B cell (primary cell): ENCODE measurements at regions not wholly inside any gene's neighbourhood (a gene's known extent, or its start where the extent isn't known, plus 50 kb on each side); places are given as distances from the start of the nearest gene placed in this dataset.

Source experiments
- ATAC-seq: fragments of 200-7000 bp; cut with Tn5 transposase; one replicate; pipeline ENCODE4 v1.10.0; 2021; ENCODE audit warnings: low read depth, mild to moderate bottlenecking, moderate number of reproducible peaks, moderate library complexity
- CTCF ChIA-PET: fragments of 350-600 bp; sonication (Branson Sonifier 250); formaldehyde crosslinking; loops from one replicate; lab custom pipeline; 2021; ENCODE audit warnings: antibody characterized with exemption, inconsistent platforms; lab: Charles Lee
- POLR2A ChIA-PET: fragments of 350-600 bp; sonication (Branson Sonifier 250); formaldehyde crosslinking; loops from one replicate; lab custom pipeline; 2021; ENCODE audit warnings: antibody characterized with exemption; lab: Charles Lee
- DNase-seq: peaks from one replicate; pipeline ENCODE4 v3.0.0; 2013
- H2AFZ ChIP-seq: 2 replicates; pipeline ENCODE4 v1.6.1; 2012; ENCODE audit warnings: mild to moderate bottlenecking, low read depth, low read length; ENCODE audit not compliant: insufficient read depth, poor library complexity, severe bottlenecking
- H3K27ac ChIP-seq, 2 donors: 1 replicate in 1 of 2; 2 replicates in 1 of 2; pipeline ENCODE4 v1.5.1; 2012 to 2013; ENCODE audit warnings: low read length in 2 of 2, mild to moderate bottlenecking in 2 of 2, moderate library complexity in 1 of 2
- H3K27me3 ChIP-seq, 4 experiments: fragments of 200-600 bp in 1 of 4; sonication (generic) in 1 of 4; replicated peaks in 1 of 4; 1 replicate in 2 of 4; 2 replicates in 2 of 4; pipeline versions ENCODE4 v1.6.1 to v1.7.0; 2013 to 2016; ENCODE audit warnings: low read length in 3 of 4, mild to moderate bottlenecking in 2 of 4, mixed read lengths in 1 of 4, moderate library complexity in 1 of 4; ENCODE audit not compliant: insufficient read depth in 4 of 4, control insufficient read depth in 3 of 4; ENCODE audit errors: control extremely low read depth in 1 of 4
- H3K36me3 ChIP-seq, 2 experiments: replicated peaks in 1 of 2; 1 replicate in 1 of 2; 2 replicates in 1 of 2; pipeline versions ENCODE4 v1.6.1 to v1.7.1; 2013; ENCODE audit warnings: low read length in 1 of 2; ENCODE audit not compliant: insufficient read depth in 2 of 2, control insufficient read depth in 1 of 2; ENCODE audit errors: control extremely low read depth in 1 of 2, extremely low read depth in 1 of 2
- H3K4me1 ChIP-seq, 2 donors: fragments of 200-600 bp in 1 of 2; sonication (generic) in 1 of 2; 1 replicate in 1 of 2; 2 replicates in 1 of 2; pipeline versions ENCODE4 v1.5.1 to v1.6.1; 2013 to 2017; ENCODE audit warnings: low read length in 2 of 2; ENCODE audit not compliant: control insufficient read depth in 2 of 2, insufficient read depth in 2 of 2
- H3K4me2 ChIP-seq: replicated peaks from 2 replicates; pipeline ENCODE3; 2012; ENCODE audit warnings: mild to moderate bottlenecking, low read depth, low read length; ENCODE audit not compliant: poor library complexity, severe bottlenecking
- H3K4me3 ChIP-seq, 5 experiments: fragments of 200-600 bp in 1 of 5; sonication (generic) in 1 of 5; 1 replicate in 3 of 5; 2 replicates in 2 of 5; pipeline versions ENCODE4 v1.5.1 to v1.7.0; 2011 to 2016; ENCODE audit warnings: low read length in 4 of 5, mild to moderate bottlenecking in 4 of 5, low read depth in 2 of 5, control low read depth in 1 of 5, moderate library complexity in 1 of 5; ENCODE audit not compliant: insufficient read depth in 1 of 5; ENCODE audit errors: control extremely low read depth in 1 of 5, extremely low read depth in 1 of 5
- H3K79me2 ChIP-seq: fragments of 200-600 bp; sonication (generic); one replicate; pipeline ENCODE4 v1.6.0; 2016; ENCODE audit warnings: low read length; ENCODE audit not compliant: control insufficient read depth, insufficient read depth
- H3K9ac ChIP-seq: fragments of 200-600 bp; sonication (generic); 2 replicates; pipeline ENCODE4 v1.6.1; 2017; ENCODE audit warnings: mild to moderate bottlenecking, low read length, moderate library complexity
- H3K9me3 ChIP-seq, 3 donors: one replicate each; pipeline versions ENCODE4 v1.6.1 to v1.7.1; 2013; ENCODE audit warnings: low read length in 2 of 3; ENCODE audit not compliant: control insufficient read depth in 2 of 3, insufficient read depth in 1 of 3; ENCODE audit errors: control extremely low read depth in 1 of 3
- H4K20me1 ChIP-seq: 2 replicates; pipeline ENCODE4 v1.6.0; 2012; ENCODE audit warnings: mild to moderate bottlenecking, low read length; ENCODE audit not compliant: insufficient read depth, control insufficient read depth, poor library complexity, severe bottlenecking
- H3K27ac Mint-ChIP-seq: one replicate; pipeline ENCODE4 v1.8.0; 2021; ENCODE audit warnings: mixed read lengths
- H3K27me3 Mint-ChIP-seq: one replicate; pipeline ENCODE4 v1.8.0; 2021; ENCODE audit warnings: mixed read lengths
- H3K4me1 Mint-ChIP-seq: one replicate; pipeline ENCODE4 v1.8.0; 2021; ENCODE audit warnings: mixed read lengths
- H3K4me3 Mint-ChIP-seq: one replicate; pipeline ENCODE4 v1.8.0; 2021; ENCODE audit warnings: mixed read lengths
- H3K9me3 Mint-ChIP-seq: one replicate; pipeline ENCODE4 v1.8.0; 2022; ENCODE audit warnings: mixed read lengths; ENCODE audit not compliant: insufficient read depth
- CTCF ChIP-seq: fragments of 200-600 bp; IDR thresholded peaks from one replicate; pipeline ENCODE4 v1.8.0; 2022; ENCODE audit warnings: antibody characterized with exemption, mild to moderate bottlenecking
- EZH2 ChIP-seq: IDR thresholded peaks from 2 replicates; pipeline ENCODE4 v1.6.1; 2012; ENCODE audit warnings: borderline replicate concordance, low read depth, mild to moderate bottlenecking, moderate library complexity, low read length; ENCODE audit not compliant: insufficient read depth, poor library complexity, severe bottlenecking
- WGBS: methylation state at CpG from one replicate; pipeline ENCODE4 v1.1.5; 2013; ENCODE audit warnings: missing lambda C conversion rate; ENCODE audit not compliant: insufficient coverage; 5-methylcytosine and 5-hydroxymethylcytosine counted together
- intact Hi-C: fragments of 100-400 bp; cut with micrococcal nuclease; formaldehyde crosslinking; loops from one replicate; pipeline ENCODE4 v1.10.0; 2022

- ATAC-seq (peak; percentile 91), DNase-seq (peak; percentile 49)
- peaks cover 11 to 13% of the 10 kb centered on the region in 2 donors for H3K4me1 ChIP-seq
- peak overlapping the region; percentile 11 for H3K27ac Mint-ChIP-seq
- no peak overlapping the region for H3K4me3 ChIP-seq
- peak overlapping the region; percentile 10 for H3K4me2 ChIP-seq
- H3K9me3 ChIP-seq = no peaks in the 10 kb centered on the region
- H3K4me1 Mint-ChIP-seq = peaks cover 43% of the 10 kb centered on the region
- H3K9me3 Mint-ChIP-seq = no peaks in the 10 kb centered on the region
- TF ChIP-seq EZH2 = no peak
- no peak for TF ChIP-seq CTCF
- H3K9ac ChIP-seq = no peak overlapping the region
- no peaks in the 10 kb centered on the region for H3K27me3 Mint-ChIP-seq
- H3K4me3 Mint-ChIP-seq = no peak overlapping the region
- no peak overlapping the region for H2AFZ ChIP-seq
- H3K27me3 ChIP-seq = no peaks in the 10 kb centered on the region
- no peak overlapping the region for H3K27ac ChIP-seq
- intact Hi-C loops = no loop called here
- WGBS = 64% methylated on average over 2 of the region's 4 CpGs
- no peaks in the 10 kb centered on the region for H3K36me3 ChIP-seq
- POLR2A ChIA-PET = no interaction called here
- H4K20me1 ChIP-seq = peaks cover 34% of the 10 kb centered on the region
- H3K79me2 ChIP-seq = peaks cover 35% of the 10 kb centered on the region
- CTCF ChIA-PET = no interaction called here
These were observed 220.3 kb downstream of the KLF12 start for GRCh38 chr13:73913751-73914518.

- ChIA-PET POLR2A (no interaction called here), CTCF (no interaction called here)
- peaks cover 42% of the 10 kb centered on the region for H3K4me1 Mint-ChIP-seq
- Histone ChIP-seq H3K9me3 (no peaks in the 10 kb centered on the region), H2AFZ (no peak overlapping the region), H3K27ac (no peak overlapping the region), H4K20me1 (peaks cover 33% of the 10 kb centered on the region), H3K36me3 (no peaks in the 10 kb centered on the region), H3K4me1 (peaks cover 11 to 13% of the 10 kb centered on the region in 2 donors), H3K4me2 (no peak overlapping the region), H3K27me3 (no peaks in the 10 kb centered on the region), H3K79me2 (peaks cover 39% of the 10 kb centered on the region), H3K9ac (no peak overlapping the region), H3K4me3 (no peak overlapping the region)
- DNase-seq = no peak
- no peak overlapping the region for H3K27ac Mint-ChIP-seq
- TF ChIP-seq CTCF (no peak), EZH2 (no peak)
- no peak overlapping the region for H3K4me3 Mint-ChIP-seq
- H3K27me3 Mint-ChIP-seq = no peaks in the 10 kb centered on the region
- 90% methylated on average over 2 of the region's 4 CpGs for WGBS
- no peak for ATAC-seq
- intact Hi-C loops = no loop called here
- no peaks in the 10 kb centered on the region for H3K9me3 Mint-ChIP-seq
These were observed 221.0 kb downstream of the KLF12 start for GRCh38 chr13:73913079-73913740.
